ENCODE measurements at regions not wholly inside any gene's neighbourhood (a gene's known extent, or its start where the extent isn't known, plus 50 kb on each side); places are given as distances from the start of the nearest gene placed in this dataset.

DNA sequence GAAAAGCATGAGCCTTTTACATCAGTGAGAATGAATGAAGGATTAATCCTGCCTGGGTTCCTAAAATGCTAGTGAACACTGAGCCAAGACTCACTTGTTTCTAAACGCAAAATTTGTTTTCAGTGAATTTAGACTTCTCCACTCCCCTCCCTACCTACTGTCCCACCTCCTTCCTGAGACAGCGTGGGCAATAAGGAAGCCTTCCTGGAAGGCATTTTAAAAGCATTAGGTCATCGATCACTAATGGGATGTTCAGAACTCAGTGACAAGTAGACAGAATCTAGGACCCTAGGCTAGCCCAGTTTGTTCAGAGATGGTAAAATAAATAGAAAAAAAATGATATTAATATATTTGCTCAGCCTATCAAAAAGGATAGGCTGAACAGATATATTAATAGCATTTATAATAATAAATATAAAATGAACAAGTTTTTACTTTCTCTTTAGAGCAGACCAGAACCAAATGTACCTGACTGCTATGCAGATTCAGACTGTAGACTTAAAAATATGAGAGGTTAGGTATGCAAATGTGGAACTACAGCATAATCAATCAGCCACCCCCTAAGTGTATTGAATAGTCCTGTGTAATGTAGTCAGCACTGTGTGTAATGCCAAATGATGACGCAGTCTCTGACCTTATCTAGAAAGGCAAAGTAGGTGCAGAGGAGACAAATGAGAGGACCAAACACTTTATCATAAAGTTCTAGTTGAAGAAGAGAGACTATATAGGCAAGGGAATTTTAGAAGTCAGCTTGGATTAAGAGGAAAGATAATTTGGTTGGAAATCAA, 331.1 kb downstream of the GPAT3 start:
- Histone ChIP-seq H3K9ac (ENCODE audit: insufficient read depth in 1 of 2, low read length in 2 of 2) (no peak overlapping the region), H3K9me3 (ENCODE audit: control insufficient read depth in 4 of 4, insufficient read depth in 3 of 4, low read length in 3 of 4) (no peaks in the 10 kb centered on the region), H3K36me3 (ENCODE audit: control insufficient read depth in 4 of 4, insufficient read depth in 4 of 4, low read length in 4 of 4) (no peaks in the 10 kb centered on the region), H3K27me3 (ENCODE audit: control insufficient read depth in 3 of 3, insufficient read depth in 3 of 3, low read length in 2 of 3) (no peaks in the 10 kb centered on the region), H3K4me1 (ENCODE audit: control insufficient read depth in 5 of 5, insufficient read depth in 5 of 5, low read length in 5 of 5) (no peaks in the 10 kb centered on the region), H3K4me3 (no peak overlapping the region), H3K27ac (ENCODE audit: low read depth in 1 of 2, low read length in 1 of 2) (no peak overlapping the region)
- TF ChIP-seq, protein P1, sequence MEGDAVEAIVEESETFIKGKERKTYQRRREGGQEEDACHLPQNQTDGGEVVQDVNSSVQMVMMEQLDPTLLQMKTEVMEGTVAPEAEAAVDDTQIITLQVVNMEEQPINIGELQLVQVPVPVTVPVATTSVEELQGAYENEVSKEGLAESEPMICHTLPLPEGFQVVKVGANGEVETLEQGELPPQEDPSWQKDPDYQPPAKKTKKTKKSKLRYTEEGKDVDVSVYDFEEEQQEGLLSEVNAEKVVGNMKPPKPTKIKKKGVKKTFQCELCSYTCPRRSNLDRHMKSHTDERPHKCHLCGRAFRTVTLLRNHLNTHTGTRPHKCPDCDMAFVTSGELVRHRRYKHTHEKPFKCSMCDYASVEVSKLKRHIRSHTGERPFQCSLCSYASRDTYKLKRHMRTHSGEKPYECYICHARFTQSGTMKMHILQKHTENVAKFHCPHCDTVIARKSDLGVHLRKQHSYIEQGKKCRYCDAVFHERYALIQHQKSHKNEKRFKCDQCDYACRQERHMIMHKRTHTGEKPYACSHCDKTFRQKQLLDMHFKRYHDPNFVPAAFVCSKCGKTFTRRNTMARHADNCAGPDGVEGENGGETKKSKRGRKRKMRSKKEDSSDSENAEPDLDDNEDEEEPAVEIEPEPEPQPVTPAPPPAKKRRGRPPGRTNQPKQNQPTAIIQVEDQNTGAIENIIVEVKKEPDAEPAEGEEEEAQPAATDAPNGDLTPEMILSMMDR (IDR thresholded peaks at IDR 0.05; ENCODE audit: control extremely low read depth, extremely low read depth): no peak
- WGBS, 2 donors: 51 to 63% methylated on average over 4 of the region's 4 CpGs
- no peak for ATAC-seq (ENCODE audit: insufficient read depth, low FRiP score)
- DNase-seq: no peak

DNA sequence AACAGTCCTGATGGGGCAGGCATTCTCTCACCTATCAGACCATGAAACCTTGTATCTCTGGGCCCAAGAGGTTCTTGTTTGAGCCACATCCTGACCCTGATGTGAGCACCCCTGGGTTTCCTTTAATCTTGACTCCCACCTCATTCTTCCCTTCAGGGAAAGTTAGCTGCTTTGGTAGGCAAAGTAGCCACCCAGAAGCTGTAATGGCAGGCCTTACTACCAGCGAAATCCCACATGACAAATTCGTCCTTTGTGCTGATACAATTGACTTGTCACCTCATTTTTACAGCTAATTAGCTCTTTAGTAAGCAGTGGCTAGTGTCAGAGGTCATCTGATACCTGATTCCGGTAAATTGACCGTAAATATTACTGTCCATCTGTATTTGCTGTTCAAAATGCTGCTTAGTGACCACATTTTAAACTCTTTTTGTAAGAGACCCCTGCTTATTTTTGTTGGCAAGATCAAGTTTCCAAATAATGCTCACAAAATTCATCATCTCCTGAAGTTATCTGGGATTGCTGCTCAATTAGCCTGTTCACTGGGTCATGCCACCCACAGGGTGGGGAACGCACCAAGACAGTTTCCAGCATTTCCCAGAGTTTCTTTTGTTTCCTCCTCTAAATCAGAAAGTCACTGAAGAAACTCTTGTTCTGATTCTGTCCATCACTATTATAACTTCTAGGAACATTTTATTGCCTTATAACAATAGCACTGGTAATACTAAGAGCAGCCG, 329.7 kb downstream of the GPAT3 start:
- DNase-seq: no peak
- WGBS, 2 donors: 58 to 65% methylated on average over 6 of the region's 6 CpGs
- TF ChIP-seq, protein P1 (IDR thresholded peaks at IDR 0.05; ENCODE audit: control extremely low read depth, extremely low read depth): no peak
- no peaks in the 10 kb centered on the region for H3K27me3 ChIP-seq (ENCODE audit: control insufficient read depth in 3 of 3, insufficient read depth in 3 of 3, low read length in 2 of 3)
- no peak overlapping the region for H3K27ac ChIP-seq (ENCODE audit: low read depth in 1 of 2, low read length in 1 of 2)
- no peaks in the 10 kb centered on the region for H3K36me3 ChIP-seq (ENCODE audit: control insufficient read depth in 4 of 4, insufficient read depth in 4 of 4, low read length in 4 of 4)
- no peaks in the 10 kb centered on the region for H3K9me3 ChIP-seq (ENCODE audit: control insufficient read depth in 4 of 4, insufficient read depth in 3 of 4, low read length in 3 of 4)
- H3K4me3 ChIP-seq: no peak overlapping the region
- H3K4me1 ChIP-seq (ENCODE audit: control insufficient read depth in 5 of 5, insufficient read depth in 5 of 5, low read length in 5 of 5): no peaks in the 10 kb centered on the region
- no peak overlapping the region for H3K9ac ChIP-seq (ENCODE audit: insufficient read depth in 1 of 2, low read length in 2 of 2)
- ATAC-seq (ENCODE audit: insufficient read depth, low FRiP score): no peak

DNA sequence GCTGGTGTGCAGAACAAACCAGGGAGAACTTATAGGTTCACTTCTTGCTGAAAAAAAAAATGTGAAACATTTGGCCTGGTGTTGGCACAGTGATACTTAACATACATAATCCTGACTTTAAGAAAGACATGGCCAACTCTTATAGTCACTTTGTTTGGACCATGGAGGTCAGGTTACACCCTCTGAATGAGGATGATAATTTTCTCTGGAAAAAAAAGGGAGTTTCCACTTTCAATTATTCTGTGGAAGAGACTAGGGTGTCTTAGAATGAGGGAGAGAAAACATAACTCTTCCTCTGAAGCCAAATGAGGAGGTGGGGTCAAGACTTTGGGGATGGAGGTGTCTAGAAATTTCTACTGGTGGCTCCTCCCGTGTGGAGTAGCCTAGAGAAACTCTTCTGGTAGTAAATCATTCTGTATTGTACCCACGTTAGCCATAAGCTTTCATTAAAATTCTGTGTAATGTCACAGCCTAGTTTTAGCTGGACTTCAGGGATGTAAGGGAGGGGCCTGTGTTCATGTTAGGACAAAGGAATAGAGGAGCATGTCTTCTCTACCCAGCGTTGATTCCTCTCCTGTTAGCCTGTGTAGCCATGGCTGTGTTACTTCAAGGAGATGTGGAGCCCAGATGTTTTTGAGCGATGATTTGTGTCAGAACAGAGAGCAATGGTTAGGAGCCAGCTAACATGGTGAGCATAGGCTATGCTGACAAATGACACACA, 328.3 kb downstream of the GPAT3 start:
- Histone ChIP-seq H3K4me3 (no peak overlapping the region), H3K9me3 (ENCODE audit: control insufficient read depth in 4 of 4, insufficient read depth in 3 of 4, low read length in 3 of 4) (no peaks in the 10 kb centered on the region), H3K36me3 (ENCODE audit: control insufficient read depth in 4 of 4, insufficient read depth in 4 of 4, low read length in 4 of 4) (no peaks in the 10 kb centered on the region), H3K9ac (ENCODE audit: insufficient read depth in 1 of 2, low read length in 2 of 2) (no peak overlapping the region), H3K27me3 (ENCODE audit: control insufficient read depth in 3 of 3, insufficient read depth in 3 of 3, low read length in 2 of 3) (no peaks in the 10 kb centered on the region), H3K4me1 (ENCODE audit: control insufficient read depth in 5 of 5, insufficient read depth in 5 of 5, low read length in 5 of 5) (no peaks in the 10 kb centered on the region), H3K27ac (ENCODE audit: low read depth in 1 of 2, low read length in 1 of 2) (no peak overlapping the region)
- DNase-seq (no peak), ATAC-seq (ENCODE audit: insufficient read depth, low FRiP score) (no peak)
- TF ChIP-seq, protein P1 (IDR thresholded peaks at IDR 0.05; ENCODE audit: control extremely low read depth, extremely low read depth): no peak
- 76 to 77% methylated on average over 4 of the region's 4 CpGs for WGBS, 2 donors

Measured in lung (tissue), 11 donors.